ENCODE measurements at regions not wholly inside any gene's neighbourhood (a gene's known extent, or its start where the extent isn't known, plus 50 kb on each side); places are given as distances from the start of the nearest gene placed in this dataset.

- Mint-ChIP-seq H3K4me3 (no peak overlapping the region), H3K27me3 (no peaks in the 10 kb centered on the region), H3K4me1 (no peaks in the 10 kb centered on the region), H3K36me3 (ENCODE audit: low read depth) (no peaks in the 10 kb centered on the region), H3K27ac (no peak overlapping the region)
- DNase-seq = no peak
- no peaks in the 10 kb centered on the region for H3K9me3 ChIP-seq (ENCODE audit: control insufficient read depth, low read length, poor library complexity, severe bottlenecking)
- no peak for ATAC-seq
These were observed 406.2 kb downstream of the MBD2 start for GRCh38 chr18:53817976-53818950.

DNA sequence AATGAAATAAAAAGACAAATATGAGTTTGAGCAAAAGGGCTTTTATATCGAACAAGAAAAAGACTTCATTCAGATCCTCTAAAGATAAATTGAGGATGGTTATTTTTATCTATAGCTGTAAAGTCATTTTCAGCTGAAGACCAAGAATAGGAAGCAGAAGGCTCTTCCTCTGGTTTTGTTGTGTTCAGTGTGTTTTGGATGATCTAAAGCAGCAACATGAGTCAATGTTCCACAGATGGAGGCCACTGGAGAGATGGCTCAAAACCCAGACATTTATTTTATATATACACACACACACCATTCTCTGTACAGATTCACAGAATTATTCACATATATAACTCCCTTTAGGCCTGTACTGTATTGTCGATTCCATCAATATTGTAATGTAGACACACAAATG lies 424.3 kb downstream of the MBD2 start:
- no peaks in the 10 kb centered on the region for H3K4me1 Mint-ChIP-seq
- DNase-seq (no peak), ATAC-seq (no peak)
- H3K36me3 Mint-ChIP-seq (ENCODE audit: low read depth) = no peaks in the 10 kb centered on the region
- H3K27ac Mint-ChIP-seq = no peak overlapping the region
- H3K4me3 Mint-ChIP-seq = no peak overlapping the region
- H3K27me3 Mint-ChIP-seq = no peaks in the 10 kb centered on the region
- H3K9me3 ChIP-seq (ENCODE audit: control insufficient read depth, low read length, poor library complexity, severe bottlenecking) = no peaks in the 10 kb centered on the region

GRCh38 chr18:53799134-53799533 lies 425.3 kb downstream of the MBD2 start:
- no peaks in the 10 kb centered on the region for H3K4me1 Mint-ChIP-seq
- no peaks in the 10 kb centered on the region for H3K9me3 ChIP-seq (ENCODE audit: control insufficient read depth, low read length, poor library complexity, severe bottlenecking)
- H3K27me3 Mint-ChIP-seq = no peaks in the 10 kb centered on the region
- DNase-seq (no peak), ATAC-seq (no peak)
- no peak overlapping the region for H3K4me3 Mint-ChIP-seq
- no peaks in the 10 kb centered on the region for H3K36me3 Mint-ChIP-seq (ENCODE audit: low read depth)
- no peak overlapping the region for H3K27ac Mint-ChIP-seq

- H3K27me3 Mint-ChIP-seq = no peaks in the 10 kb centered on the region
- no peaks in the 10 kb centered on the region for H3K36me3 Mint-ChIP-seq (ENCODE audit: low read depth)
- no peak overlapping the region for H3K4me3 Mint-ChIP-seq
- no peaks in the 10 kb centered on the region for H3K4me1 Mint-ChIP-seq
- no peak overlapping the region for H3K27ac Mint-ChIP-seq
- no peak for DNase-seq
- no peak for ATAC-seq
- no peaks in the 10 kb centered on the region for H3K9me3 ChIP-seq (ENCODE audit: control insufficient read depth, low read length, poor library complexity, severe bottlenecking)
These were observed 426.0 kb downstream of the MBD2 start for GRCh38 chr18:53798516-53798915.

DNA sequence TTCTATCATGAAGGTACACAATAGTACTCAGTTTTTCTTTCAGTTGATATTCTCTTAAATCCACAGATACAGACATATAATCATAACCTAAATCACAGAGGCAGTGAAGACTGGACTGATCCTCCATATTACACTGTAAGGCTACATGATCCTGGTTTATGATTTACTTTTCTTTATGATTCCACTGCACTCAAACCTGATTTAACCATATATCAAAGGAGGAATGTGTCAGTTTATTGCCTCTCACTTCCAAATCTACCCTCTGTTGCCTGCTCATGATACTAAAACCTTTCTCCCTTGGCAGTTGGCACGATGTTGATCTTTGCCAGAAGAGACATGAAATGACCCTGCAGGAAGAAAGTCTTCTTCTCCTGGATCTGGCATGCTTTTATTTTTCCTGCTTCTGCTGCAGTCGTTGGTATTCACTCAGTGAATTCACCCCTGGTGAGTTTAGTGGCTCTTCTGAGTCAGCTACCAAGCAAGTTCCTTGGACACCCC lies 426.4 kb downstream of the MBD2 start:
- Mint-ChIP-seq H3K27ac (no peak overlapping the region), H3K4me1 (no peaks in the 10 kb centered on the region), H3K27me3 (no peaks in the 10 kb centered on the region), H3K36me3 (ENCODE audit: low read depth) (no peaks in the 10 kb centered on the region), H3K4me3 (no peak overlapping the region)
- ATAC-seq (no peak), DNase-seq (no peak)
- H3K9me3 ChIP-seq (ENCODE audit: control insufficient read depth, low read length, poor library complexity, severe bottlenecking) = no peaks in the 10 kb centered on the region

- H3K4me3 Mint-ChIP-seq = no peak overlapping the region
- no peaks in the 10 kb centered on the region for H3K4me1 Mint-ChIP-seq
- DNase-seq (no peak), ATAC-seq (no peak)
- no peaks in the 10 kb centered on the region for H3K9me3 ChIP-seq (ENCODE audit: control insufficient read depth, low read length, poor library complexity, severe bottlenecking)
- H3K27me3 Mint-ChIP-seq = no peaks in the 10 kb centered on the region
- H3K36me3 Mint-ChIP-seq (ENCODE audit: low read depth) = no peaks in the 10 kb centered on the region
- H3K27ac Mint-ChIP-seq = no peak overlapping the region
These were observed 428.3 kb downstream of the MBD2 start for GRCh38 chr18:53796040-53796729.

DNA sequence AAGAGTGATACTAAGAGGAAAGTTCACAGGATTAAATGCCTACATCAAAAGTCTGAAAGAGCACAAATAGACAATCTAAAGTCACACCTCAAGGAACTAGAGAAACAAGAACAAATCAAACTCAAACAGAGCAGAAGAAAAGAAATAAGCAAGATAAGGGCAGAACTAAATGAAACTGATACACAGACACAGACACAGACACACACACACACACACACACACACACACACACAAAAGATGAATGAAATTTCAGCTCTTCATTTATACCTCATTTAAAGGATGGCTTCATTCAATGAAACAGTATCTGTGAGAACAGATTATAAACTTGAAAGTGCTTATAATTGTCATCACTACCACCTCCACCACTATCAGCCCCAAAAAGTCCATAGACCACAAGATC lies 428.9 kb downstream of the MBD2 start:
- Mint-ChIP-seq H3K4me1 (no peaks in the 10 kb centered on the region), H3K4me3 (no peak overlapping the region), H3K27me3 (no peaks in the 10 kb centered on the region), H3K27ac (no peak overlapping the region), H3K36me3 (ENCODE audit: low read depth) (no peaks in the 10 kb centered on the region)
- DNase-seq (no peak), ATAC-seq (no peak)
- H3K9me3 ChIP-seq (ENCODE audit: control insufficient read depth, low read length, poor library complexity, severe bottlenecking) = no peaks in the 10 kb centered on the region

DNA sequence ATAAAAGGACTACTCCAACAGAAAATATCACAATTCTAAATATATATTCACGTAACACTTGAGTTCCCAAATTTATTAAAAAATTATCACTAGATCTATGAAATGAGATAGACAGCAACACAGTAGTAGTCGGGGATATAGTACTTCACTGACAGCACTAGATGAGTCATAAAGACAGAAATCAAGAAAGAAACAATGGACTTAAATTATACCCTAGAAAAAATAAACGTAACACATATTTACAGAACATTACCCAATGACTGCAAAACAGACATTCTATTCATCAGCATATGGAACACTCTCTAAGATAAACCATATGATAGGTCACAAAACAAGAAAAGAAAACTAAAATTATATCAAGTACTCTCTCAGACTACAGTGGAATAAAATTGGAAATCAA lies 429.4 kb downstream of the MBD2 start:
- DNase-seq (no peak), ATAC-seq (no peak)
- Mint-ChIP-seq H3K4me1 (no peaks in the 10 kb centered on the region), H3K27me3 (no peaks in the 10 kb centered on the region), H3K4me3 (no peak overlapping the region), H3K36me3 (ENCODE audit: low read depth) (no peaks in the 10 kb centered on the region), H3K27ac (no peak overlapping the region)
- no peaks in the 10 kb centered on the region for H3K9me3 ChIP-seq (ENCODE audit: control insufficient read depth, low read length, poor library complexity, severe bottlenecking)

GRCh38 chr18:53792762-53793161 lies 431.7 kb downstream of the MBD2 start:
- H3K4me1 Mint-ChIP-seq = no peaks in the 10 kb centered on the region
- H3K4me3 Mint-ChIP-seq = no peak overlapping the region
- DNase-seq (no peak), ATAC-seq (no peak)
- no peaks in the 10 kb centered on the region for H3K9me3 ChIP-seq (ENCODE audit: control insufficient read depth, low read length, poor library complexity, severe bottlenecking)
- H3K36me3 Mint-ChIP-seq (ENCODE audit: low read depth) = no peaks in the 10 kb centered on the region
- no peak overlapping the region for H3K27ac Mint-ChIP-seq
- H3K27me3 Mint-ChIP-seq = no peaks in the 10 kb centered on the region

- Mint-ChIP-seq H3K27me3 (no peaks in the 10 kb centered on the region), H3K36me3 (ENCODE audit: low read depth) (no peaks in the 10 kb centered on the region), H3K27ac (no peak overlapping the region), H3K4me1 (no peaks in the 10 kb centered on the region), H3K4me3 (no peak overlapping the region)
- H3K9me3 ChIP-seq (ENCODE audit: control insufficient read depth, low read length, poor library complexity, severe bottlenecking) = no peaks in the 10 kb centered on the region
- DNase-seq = no peak
- no peak for ATAC-seq
These were observed 433.7 kb downstream of the MBD2 start for GRCh38 chr18:53790786-53791185.

DNA sequence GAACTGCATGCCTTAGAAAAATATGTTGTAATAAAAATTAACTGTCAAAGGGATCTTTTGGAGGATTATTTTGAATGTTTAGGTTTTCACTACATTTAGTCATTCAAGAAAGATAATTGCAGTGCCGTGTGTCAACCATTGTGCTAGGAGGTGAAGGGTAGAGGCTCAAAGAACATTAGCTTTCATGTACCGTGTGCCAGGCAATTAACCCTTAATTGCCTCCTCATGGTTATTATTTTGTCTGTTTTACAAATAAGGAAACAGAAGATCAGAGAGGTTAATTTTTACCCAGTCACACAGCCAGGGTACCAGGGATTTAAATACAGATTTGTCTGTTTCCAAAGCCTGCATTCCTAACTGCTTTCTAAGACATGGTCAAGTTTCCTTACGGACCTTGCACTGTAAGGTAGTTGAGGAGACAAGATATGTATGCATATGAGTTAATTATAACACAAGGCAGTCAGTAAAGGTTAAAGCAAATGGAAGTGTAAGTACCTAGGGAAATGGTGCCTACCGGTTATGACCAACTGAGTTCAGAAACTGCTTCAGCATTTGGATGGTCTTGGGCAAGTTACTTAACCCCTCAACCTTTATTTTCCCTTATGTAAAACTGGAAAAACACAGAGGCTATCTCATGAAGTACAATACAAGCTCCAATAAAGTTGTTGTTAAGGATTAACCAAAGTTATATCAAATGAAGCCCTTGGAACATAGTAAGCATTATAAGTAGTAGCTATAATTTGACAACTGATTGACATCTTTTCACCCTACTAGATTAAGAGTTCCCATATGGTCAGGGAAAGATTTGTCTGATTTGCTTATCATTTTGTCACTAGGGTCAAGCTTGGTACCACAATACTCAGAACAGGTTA lies 434.9 kb downstream of the MBD2 start:
- no peak for DNase-seq
- Mint-ChIP-seq H3K27me3 (no peaks in the 10 kb centered on the region), H3K27ac (no peak overlapping the region), H3K4me1 (no peaks in the 10 kb centered on the region), H3K36me3 (ENCODE audit: low read depth) (no peaks in the 10 kb centered on the region), H3K4me3 (no peak overlapping the region)
- no peaks in the 10 kb centered on the region for H3K9me3 ChIP-seq (ENCODE audit: control insufficient read depth, low read length, poor library complexity, severe bottlenecking)
- no peak for ATAC-seq

DNA sequence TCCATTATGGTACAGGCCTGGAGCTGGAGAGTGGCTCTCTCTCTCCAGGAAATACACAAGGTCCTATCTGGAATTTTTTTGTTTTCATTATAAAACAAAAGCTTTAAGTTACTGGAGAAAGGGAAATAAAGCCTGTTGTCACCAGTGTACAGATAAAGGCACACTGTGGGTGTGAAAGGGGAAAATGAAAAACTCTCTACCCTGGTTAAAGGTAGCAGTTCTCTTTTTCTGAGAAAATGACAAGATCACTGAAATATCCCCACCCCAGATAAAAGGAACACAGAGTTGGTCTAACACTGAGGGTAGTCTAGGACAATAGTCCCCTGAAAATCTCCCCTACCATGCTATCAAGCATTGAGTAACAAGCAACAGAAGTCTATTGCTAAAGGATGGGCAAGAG lies 438.7 kb downstream of the MBD2 start:
- H3K27ac Mint-ChIP-seq = no peak overlapping the region
- H3K4me3 Mint-ChIP-seq = no peak overlapping the region
- no peaks in the 10 kb centered on the region for H3K27me3 Mint-ChIP-seq
- no peaks in the 10 kb centered on the region for H3K9me3 ChIP-seq (ENCODE audit: control insufficient read depth, low read length, poor library complexity, severe bottlenecking)
- DNase-seq (no peak), ATAC-seq (no peak)
- H3K4me1 Mint-ChIP-seq = no peaks in the 10 kb centered on the region
- no peaks in the 10 kb centered on the region for H3K36me3 Mint-ChIP-seq (ENCODE audit: low read depth)

DNA sequence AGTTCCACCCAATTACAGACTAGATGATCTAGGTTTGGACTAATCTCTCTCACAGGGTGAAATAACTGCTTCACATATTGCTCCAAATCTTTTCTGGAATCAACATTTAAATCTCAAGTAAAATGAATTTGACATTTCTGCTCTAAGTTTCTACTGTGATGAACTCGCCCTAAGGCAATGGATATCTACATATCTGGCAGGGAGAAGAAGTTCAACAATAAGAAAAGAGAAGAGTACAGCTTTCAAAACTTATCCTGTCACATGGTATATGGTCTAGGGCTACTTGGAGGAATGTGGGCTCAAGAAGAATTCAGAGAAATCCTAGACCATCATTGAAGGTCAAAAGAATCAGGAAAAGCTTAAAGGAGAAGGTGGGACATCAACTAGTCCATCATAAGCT lies 440.2 kb downstream of the MBD2 start:
- no peak for DNase-seq
- H3K9me3 ChIP-seq (ENCODE audit: control insufficient read depth, low read length, poor library complexity, severe bottlenecking) = no peaks in the 10 kb centered on the region
- Mint-ChIP-seq H3K36me3 (ENCODE audit: low read depth) (no peaks in the 10 kb centered on the region), H3K4me3 (no peak overlapping the region), H3K4me1 (no peaks in the 10 kb centered on the region), H3K27ac (no peak overlapping the region), H3K27me3 (no peaks in the 10 kb centered on the region)
- no peak for ATAC-seq

Measured in T-helper 17 cell (primary cell).